ENCODE measurements at regions not wholly inside any gene's neighbourhood (a gene's known extent, or its start where the extent isn't known, plus 50 kb on each side); places are given as distances from the start of the nearest gene placed in this dataset.
"Not testable (repeated sequence)": the region's sequence is repeated elsewhere in the genome, so short reads cannot be mapped to it uniquely, and the experiment has no call there.

GRCh38 chr5:120151181-120151580 is 312.9 kb upstream of the PRR16 start:
- DNase-seq (ENCODE audit: low spot score): no peak

GRCh38 chr5:120151825-120152224 is 312.3 kb upstream of the PRR16 start:
- DNase-seq (ENCODE audit: low spot score): no peak

GRCh38 chr5:120152472-120152871 is 311.6 kb upstream of the PRR16 start:
- no peak for DNase-seq (ENCODE audit: low spot score)

GRCh38 chr5:120152931-120153330 is 311.2 kb upstream of the PRR16 start:
- DNase-seq (ENCODE audit: low spot score): no peak

- DNase-seq (ENCODE audit: low spot score): no peak
Observed at GRCh38 chr5:120153551-120153950, 310.5 kb upstream of the PRR16 start.

GRCh38 chr5:120155873-120156272 is 308.2 kb upstream of the PRR16 start:
- DNase-seq (ENCODE audit: low spot score): no peak

GRCh38 chr5:120158211-120158610 is 305.9 kb upstream of the PRR16 start:
- DNase-seq (ENCODE audit: low spot score): no peak

- DNase-seq (ENCODE audit: low spot score): no peak
Observed at GRCh38 chr5:120159155-120159554, 304.9 kb upstream of the PRR16 start.

- no peak for DNase-seq (ENCODE audit: low spot score)
Observed at GRCh38 chr5:120160124-120160895, 303.8 kb upstream of the PRR16 start.

GRCh38 chr5:120162321-120162720 is 301.8 kb upstream of the PRR16 start:
- no peak for DNase-seq (ENCODE audit: low spot score)

- no peak for DNase-seq (ENCODE audit: low spot score)
Observed at GRCh38 chr5:120164037-120164436, 300.1 kb upstream of the PRR16 start.

- peak; percentile 26 for DNase-seq (ENCODE audit: low spot score)
Observed at GRCh38 chr5:120164986-120165385, 299.1 kb upstream of the PRR16 start.

- DNase-seq (ENCODE audit: low spot score): no peak
Observed at GRCh38 chr5:120173125-120173524, 291.0 kb upstream of the PRR16 start.

GRCh38 chr5:120174089-120174488 is 290.0 kb upstream of the PRR16 start:
- no peak for DNase-seq (ENCODE audit: low spot score)

- DNase-seq (ENCODE audit: low spot score): not testable (repeated sequence)
Observed at GRCh38 chr5:120181238-120181637, 282.9 kb upstream of the PRR16 start.

GRCh38 chr5:120194650-120195049 is 269.4 kb upstream of the PRR16 start:
- DNase-seq (ENCODE audit: low spot score): not testable (repeated sequence)

- DNase-seq (ENCODE audit: low spot score): no peak
Observed at GRCh38 chr5:120199559-120199958, 264.5 kb upstream of the PRR16 start.

GRCh38 chr5:120207129-120207528 is 257.0 kb upstream of the PRR16 start:
- no peak for DNase-seq (ENCODE audit: low spot score)

GRCh38 chr5:120217001-120217400 is 247.1 kb upstream of the PRR16 start:
- no peak for DNase-seq (ENCODE audit: low spot score)

- no peak for DNase-seq (ENCODE audit: low spot score)
Observed at GRCh38 chr5:120219988-120220387, 244.1 kb upstream of the PRR16 start.

- no peak for DNase-seq (ENCODE audit: low spot score)
Observed at GRCh38 chr5:120225524-120225923, 238.6 kb upstream of the PRR16 start.

GRCh38 chr5:120228262-120229031 is 235.7 kb upstream of the PRR16 start:
- no peak for DNase-seq (ENCODE audit: low spot score)

GRCh38 chr5:120229036-120229435 is 235.1 kb upstream of the PRR16 start:
- DNase-seq (ENCODE audit: low spot score): no peak

Measured in globus pallidus (tissue), 1 donor.